Suprapubic skin (tissue), 4 donors: ENCODE measurements at regions not wholly inside any gene's neighbourhood (a gene's known extent, or its start where the extent isn't known, plus 50 kb on each side); places are given as distances from the start of the nearest gene placed in this dataset.

Source experiments
- CTCF ChIP-seq, 2 donors: fragments of 200-600 bp in 1 of 2; fragments of 450-650 bp in 1 of 2; sonication (generic) in 1 of 2; IDR thresholded peaks; one replicate each; pipeline ENCODE4 v1.5.1; 2016 to 2019; ENCODE audit warnings: antibody characterized with exemption in 2 of 2, mild to moderate bottlenecking in 1 of 2, moderate library complexity in 1 of 2
- EP300 ChIP-seq: sonication (generic); formaldehyde crosslinking; IDR thresholded peaks from one replicate; pipeline ENCODE4 v1.6.1; 2017; ENCODE audit warnings: antibody characterized with exemption
- POLR2A ChIP-seq, 2 donors: fragments of 450-650 bp; IDR thresholded peaks; one replicate each; pipeline ENCODE4 v1.6.1; 2017; ENCODE audit warnings: antibody characterized with exemption in 2 of 2, mild to moderate bottlenecking in 2 of 2, moderate library complexity in 2 of 2
- POLR2AphosphoS5 ChIP-seq, 3 donors: sonication (generic); formaldehyde crosslinking; IDR thresholded peaks; one replicate each; pipeline ENCODE4 v1.6.1; 2017; ENCODE audit warnings: antibody characterized with exemption in 3 of 3

- TF ChIP-seq POLR2A (IDR thresholded peaks at IDR 0.05) (no peak), CTCF (IDR thresholded peaks at IDR 0.05) (no peak), POLR2AphosphoS5 (IDR thresholded peaks at IDR 0.05) (no peak), EP300 (no peak)
Measured at GRCh38 chr12:24708043-24708442, 240.9 kb downstream of the BCAT1 start.
